Fibroblast of peridontal ligament (primary cell): ENCODE measurements at regions not wholly inside any gene's neighbourhood (a gene's known extent, or its start where the extent isn't known, plus 50 kb on each side); places are given as distances from the start of the nearest gene placed in this dataset.
"Not testable (repeated sequence)": the region's sequence is repeated elsewhere in the genome, so short reads cannot be mapped to it uniquely, and the experiment has no call there.

Source experiments
- DNase-seq: peaks from one replicate; pipeline ENCODE4 v3.0.0-alpha.2; 2010; ENCODE audit errors: extremely low read depth

- DNase-seq = no peak
Measured at GRCh38 chr5:179409806-179410205, 64.5 kb upstream of the ADAMTS2 start.

GRCh38 chr5:179408611-179409010 is 63.4 kb upstream of the ADAMTS2 start:
- DNase-seq = no peak

GRCh38 chr5:179407191-179408175 is 62.2 kb upstream of the ADAMTS2 start:
- peak; percentile 44 for DNase-seq

- peak; percentile 26 for DNase-seq
Measured at GRCh38 chr5:179406031-179406961, 61.0 kb upstream of the ADAMTS2 start.

GRCh38 chr5:179405426-179406030 is 60.3 kb upstream of the ADAMTS2 start:
- DNase-seq = no peak

- no peak for DNase-seq
Measured at GRCh38 chr5:179405054-179405416, 59.8 kb upstream of the ADAMTS2 start.

- peak; percentile 41 for DNase-seq
Measured at GRCh38 chr5:179404321-179405053, 59.2 kb upstream of the ADAMTS2 start.

GRCh38 chr5:179403426-179404147 is 58.3 kb upstream of the ADAMTS2 start:
- no peak for DNase-seq

GRCh38 chr5:179400435-179400834 is 55.2 kb upstream of the ADAMTS2 start:
- not testable (repeated sequence) for DNase-seq

- DNase-seq = no peak
Measured at GRCh38 chr5:179400020-179400419, 54.8 kb upstream of the ADAMTS2 start.

- DNase-seq = not testable (repeated sequence)
Measured at GRCh38 chr5:179399327-179399726, 54.1 kb upstream of the ADAMTS2 start.

GRCh38 chr5:179397516-179397915 is 52.3 kb upstream of the ADAMTS2 start:
- DNase-seq = no peak
